Liver (tissue), 8 donors: ENCODE measurements at regions not wholly inside any gene's neighbourhood (a gene's known extent, or its start where the extent isn't known, plus 50 kb on each side); places are given as distances from the start of the nearest gene placed in this dataset.

Experiments used
- DNase-seq: peaks from one replicate; pipeline ENCODE4 v3.0.0-alpha.2; 2017; ENCODE audit warnings: low spot score
- H3K27ac ChIP-seq, 2 donors: one replicate each; pipeline ENCODE4 v1.7.0; 2013; ENCODE audit warnings: inconsistent platforms in 2 of 2, low read length in 2 of 2, control low read depth in 1 of 2, low read depth in 1 of 2, mild to moderate bottlenecking in 1 of 2
- H3K27me3 ChIP-seq, 4 donors: one replicate each; pipeline versions ENCODE4 v1.6.1 to v1.7.0; 2013; ENCODE audit warnings: low read length in 3 of 4, inconsistent platforms in 1 of 4, mild to moderate bottlenecking in 1 of 4, moderate library complexity in 1 of 4; ENCODE audit not compliant: control insufficient read depth in 4 of 4, insufficient read depth in 4 of 4
- H3K36me3 ChIP-seq, 4 donors: one replicate each; pipeline versions ENCODE4 v1.6.1 to v1.7.0; 2013; ENCODE audit warnings: low read length in 3 of 4, mild to moderate bottlenecking in 3 of 4, low read depth in 1 of 4, moderate library complexity in 1 of 4; ENCODE audit not compliant: control insufficient read depth in 4 of 4, insufficient read depth in 3 of 4
- H3K4me1 ChIP-seq, 4 donors: one replicate each; pipeline versions ENCODE4 v1.6.1 to v1.7.0; 2013; ENCODE audit warnings: low read length in 3 of 4, mild to moderate bottlenecking in 3 of 4, moderate library complexity in 1 of 4; ENCODE audit not compliant: control insufficient read depth in 4 of 4, insufficient read depth in 4 of 4
- H3K4me3 ChIP-seq, 3 donors: one replicate each; pipeline versions ENCODE4 v1.6.1 to v1.7.0; 2013; ENCODE audit warnings: low read length in 3 of 3, control low read depth in 1 of 3, low read depth in 1 of 3, mild to moderate bottlenecking in 1 of 3
- H3K9ac ChIP-seq, 2 donors: one replicate each; pipeline ENCODE4 v1.7.0; 2013; ENCODE audit warnings: low read length in 2 of 2, mild to moderate bottlenecking in 2 of 2, moderate library complexity in 2 of 2, control low read depth in 1 of 2, low read depth in 1 of 2
- H3K9me3 ChIP-seq, 4 donors: one replicate each; pipeline versions ENCODE4 v1.6.1 to v1.7.0; 2013; ENCODE audit warnings: low read length in 3 of 4; ENCODE audit not compliant: control insufficient read depth in 4 of 4
- ATF3 ChIP-seq: IDR thresholded peaks from 2 replicates; pipeline ENCODE4 v1.6.1; 2016; ENCODE audit warnings: antibody characterized with exemption
- CTCF ChIP-seq: fragments of 150-350 bp; IDR thresholded peaks from 2 replicates; pipeline ENCODE4 v1.5.1; 2017; ENCODE audit warnings: improper control_type of control experiment, low read depth, low read length; ENCODE audit not compliant: missing input control
- FOXA1 ChIP-seq: IDR thresholded peaks from 2 replicates; pipeline ENCODE4 v1.6.1; 2016; ENCODE audit warnings: antibody characterized with exemption
- FOXA2 ChIP-seq: IDR thresholded peaks from 2 replicates; pipeline ENCODE4 v1.6.1; 2016; ENCODE audit warnings: antibody characterized with exemption
- GABPA ChIP-seq, 2 donors: IDR thresholded peaks in 1 of 2; conservative IDR thresholded peaks in 1 of 2; 2 replicates each; pipeline ENCODE4 v1.6.1; 2016; ENCODE audit warnings: antibody characterized with exemption in 2 of 2, mild to moderate bottlenecking in 1 of 2, moderate library complexity in 1 of 2
- HNF4A ChIP-seq, 2 donors: conservative IDR thresholded peaks; 2 replicates each; pipeline ENCODE4 v1.6.1; 2016; ENCODE audit warnings: antibody characterized with exemption in 2 of 2, mild to moderate bottlenecking in 2 of 2
- HNF4G ChIP-seq: IDR thresholded peaks from 2 replicates; pipeline ENCODE4 v1.6.1; 2016; ENCODE audit warnings: antibody characterized with exemption
- JUND ChIP-seq, 2 donors: IDR thresholded peaks; 2 replicates each; pipeline ENCODE4 v1.6.1; 2016; ENCODE audit warnings: antibody characterized with exemption in 2 of 2
- MAX ChIP-seq: IDR thresholded peaks from 2 replicates; pipeline ENCODE4 v1.6.1; 2016; ENCODE audit warnings: antibody characterized with exemption
- NR2F2 ChIP-seq: IDR thresholded peaks from 2 replicates; pipeline ENCODE4 v1.6.1; 2016; ENCODE audit warnings: antibody characterized with exemption
- RAD21 ChIP-seq, 2 donors: IDR thresholded peaks; 2 replicates each; pipeline ENCODE4 v1.6.1; 2016; ENCODE audit warnings: antibody characterized with exemption in 2 of 2, mild to moderate bottlenecking in 2 of 2
- REST ChIP-seq: IDR thresholded peaks from 2 replicates; pipeline ENCODE4 v1.6.1; 2016; ENCODE audit warnings: antibody characterized with exemption, mild to moderate bottlenecking
- RXRA ChIP-seq, 2 donors: IDR thresholded peaks; 2 replicates each; pipeline ENCODE4 v1.6.1; 2017 to 2018; ENCODE audit warnings: antibody characterized with exemption in 2 of 2, mild to moderate bottlenecking in 1 of 2
- SP1 ChIP-seq: IDR thresholded peaks from 2 replicates; pipeline ENCODE4 v1.6.1; 2018; ENCODE audit warnings: antibody characterized with exemption, mild to moderate bottlenecking
- TAF1 ChIP-seq: conservative IDR thresholded peaks from 2 replicates; pipeline ENCODE4 v1.6.1; 2016; ENCODE audit warnings: antibody characterized with exemption, mild to moderate bottlenecking
- YY1 ChIP-seq: IDR thresholded peaks from 2 replicates; pipeline ENCODE4 v1.6.1; 2016; ENCODE audit warnings: antibody characterized with exemption, mild to moderate bottlenecking
- ZBTB33 ChIP-seq: IDR thresholded peaks from 2 replicates; pipeline ENCODE4 v1.6.1; 2016; ENCODE audit warnings: antibody characterized with exemption
- WGBS: extraction: QIAGEN DNeasy Blood & Tissue Kit; methylation state at CpG from one replicate; pipeline ENCODE4 v1.1.7; 2013; 5-methylcytosine and 5-hydroxymethylcytosine counted together
- donor health status: healthy.
- donor health status: healthy.
- donor health status: healthy.
- donor health status: healthy.
- donor health status: healthy.

GRCh38 chr18:53752781-53753367, 471.6 kb downstream of the MBD2 start:
- no peak for TF ChIP-seq RAD21 (IDR thresholded peaks at IDR 0.05)
- TF ChIP-seq GABPA (IDR thresholded peaks at IDR 0.05 in 1 of 2, conservative IDR thresholded peaks at IDR 0.05 in 1 of 2) = no peak
- TF ChIP-seq ATF3 = no peak
- TF ChIP-seq TAF1 = no peak
- H3K4me1 ChIP-seq = no peaks in the 10 kb centered on the region
- H3K27ac ChIP-seq = no peak overlapping the region
- H3K9ac ChIP-seq = no peak overlapping the region
- 49% methylated on average over 5 of the region's 5 CpGs for WGBS
- H3K4me3 ChIP-seq = no peak overlapping the region
- no peaks in the 10 kb centered on the region for H3K9me3 ChIP-seq
- no peaks in the 10 kb centered on the region for H3K27me3 ChIP-seq
- DNase-seq = no peak
- H3K36me3 ChIP-seq = no peaks in the 10 kb centered on the region

- peaks cover 0 to 1% (median 0%) of the 10 kb centered on the region in 4 donors for H3K4me1 ChIP-seq
- WGBS = 74% methylated on average over 5 of the region's 5 CpGs
- no peak overlapping the region for H3K9ac ChIP-seq
- TF ChIP-seq FOXA2 (no peak), GABPA (IDR thresholded peaks at IDR 0.05 in 1 of 2, conservative IDR thresholded peaks at IDR 0.05 in 1 of 2) (no peak), ZBTB33 (no peak), CTCF (no peak), NR2F2 (no peak), YY1 (no peak), MAX (no peak), RXRA (IDR thresholded peaks at IDR 0.05) (no peak), REST (no peak), ATF3 (no peak), TAF1 (no peak), SP1 (no peak), HNF4G (no peak), RAD21 (IDR thresholded peaks at IDR 0.05) (no peak), FOXA1 (no peak), HNF4A (conservative IDR thresholded peaks at IDR 0.05) (no peak), JUND (IDR thresholded peaks at IDR 0.05) (no peak)
- H3K27ac ChIP-seq = no peak overlapping the region
- H3K9me3 ChIP-seq = no peaks in the 10 kb centered on the region
- H3K27me3 ChIP-seq = no peaks in the 10 kb centered on the region
- DNase-seq = no peak
- no peaks in the 10 kb centered on the region for H3K36me3 ChIP-seq
- H3K4me3 ChIP-seq = no peak overlapping the region
Observed at GRCh38 chr18:53749766-53750165, 474.7 kb downstream of the MBD2 start.
